HG03520 (cell line): ENCODE measurements at regions not wholly inside any gene's neighbourhood (a gene's known extent, or its start where the extent isn't known, plus 50 kb on each side); places are given as distances from the start of the nearest gene placed in this dataset.
"Not testable (repeated sequence)": the region's sequence is repeated elsewhere in the genome, so short reads cannot be mapped to it uniquely, and the experiment has no call there.

ENCODE experiments used
- ATAC-seq: cut with Tn5 transposase; IDR thresholded peaks from one replicate; pipeline ENCODE4 v1.9.1; 2021; ENCODE audit warnings: mild to moderate bottlenecking, moderate library complexity; ENCODE audit not compliant: unreplicated experiment

DNA sequence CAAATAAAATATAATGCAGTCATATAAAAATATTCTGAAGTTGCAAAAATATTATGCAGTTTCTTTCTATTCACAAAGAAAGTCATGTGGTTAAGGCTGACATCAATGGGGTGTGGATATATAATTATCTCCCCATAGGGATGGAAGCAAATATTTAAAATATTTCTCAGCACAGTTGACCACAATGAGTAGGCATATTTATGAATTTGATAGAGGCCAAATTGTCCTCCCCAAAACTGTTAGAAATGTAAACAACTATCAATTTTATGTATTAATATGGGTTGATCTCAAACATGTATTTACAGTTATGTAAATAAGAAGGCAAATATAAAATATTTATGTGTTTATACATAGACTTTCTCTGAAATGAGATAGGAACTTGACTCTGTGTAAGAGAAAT is 246.0 kb upstream of the CBLB start:
- no peak for ATAC-seq

DNA sequence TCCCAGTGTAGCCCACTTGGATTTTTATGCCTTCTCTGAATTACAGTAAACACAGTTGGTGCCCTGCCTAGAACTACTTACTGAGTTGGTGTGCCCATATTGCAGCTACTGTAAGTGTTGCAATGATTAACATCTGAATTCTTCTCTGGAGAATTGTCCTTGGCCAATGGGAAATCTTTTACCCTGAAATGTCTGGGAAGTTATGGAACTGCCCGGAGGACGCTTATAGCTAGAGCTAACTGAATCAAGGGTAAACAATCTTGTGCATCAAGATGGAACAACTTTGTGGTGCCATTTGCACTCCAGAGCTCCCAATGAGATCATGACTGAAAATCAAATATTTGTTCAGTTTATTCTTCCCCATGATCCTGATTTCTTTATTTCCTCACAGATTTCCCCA is 246.7 kb upstream of the CBLB start:
- no peak for ATAC-seq

DNA sequence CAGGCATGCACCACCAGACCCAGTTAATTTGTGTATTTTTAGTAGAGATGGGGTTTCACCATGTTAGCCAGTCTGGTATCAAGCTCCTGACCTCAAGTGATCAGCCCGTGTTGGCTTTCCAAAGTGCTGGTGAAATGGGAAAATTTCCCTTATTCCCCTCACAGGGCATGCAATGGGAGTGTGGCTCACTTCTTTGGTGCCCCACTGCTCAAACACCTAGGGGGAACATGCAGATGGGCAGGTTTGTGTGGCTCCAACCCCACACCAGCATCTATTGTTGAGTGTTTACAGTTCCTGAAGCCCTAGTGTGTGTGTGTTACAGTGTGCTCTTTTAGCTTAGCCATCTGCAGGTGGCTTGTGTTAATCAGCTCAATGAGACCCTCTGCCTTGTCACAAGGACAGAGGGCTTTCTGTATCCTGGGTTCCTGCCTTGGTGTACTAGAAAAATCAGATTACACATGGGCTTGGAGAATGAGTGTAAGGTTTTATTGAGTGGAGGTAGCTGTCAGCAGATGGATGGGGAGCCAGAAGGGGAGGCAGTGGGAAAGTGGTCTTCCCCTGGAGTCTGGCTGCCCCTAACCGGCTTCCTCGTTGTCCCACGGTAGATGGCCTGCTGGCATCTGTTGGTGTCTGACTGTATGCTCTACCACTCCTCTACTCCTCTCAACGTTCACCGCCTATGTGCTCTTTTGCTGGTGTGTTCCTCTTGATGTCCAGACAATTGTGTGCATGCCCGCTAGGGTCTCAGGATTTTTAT is 248.1 kb upstream of the CBLB start:
- ATAC-seq: no peak

- ATAC-seq: no peak
These were observed 248.7 kb upstream of the CBLB start for GRCh38 chr3:106117490-106117858.

DNA sequence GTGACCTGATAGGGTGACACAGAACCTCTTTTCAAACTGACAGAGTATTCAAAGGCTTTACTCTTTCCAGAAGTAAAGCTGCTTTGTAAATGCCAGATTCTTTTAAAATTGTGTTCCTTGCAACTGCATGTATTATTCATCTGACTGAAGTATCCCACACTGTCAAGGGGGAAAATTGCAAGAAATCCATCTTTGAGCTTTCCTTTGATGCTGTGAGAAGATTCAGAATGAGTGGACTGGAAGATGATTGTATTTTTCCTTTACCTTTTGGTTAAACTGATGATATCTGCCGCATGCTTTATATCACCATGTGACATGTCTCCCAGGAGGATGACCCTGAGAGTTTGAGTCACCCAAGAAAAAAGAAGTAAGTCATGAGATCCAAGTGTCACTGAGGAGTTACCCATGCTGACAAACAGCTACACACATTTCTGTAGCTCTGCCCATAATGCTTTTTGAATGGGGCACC is 250.8 kb upstream of the CBLB start:
- ATAC-seq: no peak

DNA sequence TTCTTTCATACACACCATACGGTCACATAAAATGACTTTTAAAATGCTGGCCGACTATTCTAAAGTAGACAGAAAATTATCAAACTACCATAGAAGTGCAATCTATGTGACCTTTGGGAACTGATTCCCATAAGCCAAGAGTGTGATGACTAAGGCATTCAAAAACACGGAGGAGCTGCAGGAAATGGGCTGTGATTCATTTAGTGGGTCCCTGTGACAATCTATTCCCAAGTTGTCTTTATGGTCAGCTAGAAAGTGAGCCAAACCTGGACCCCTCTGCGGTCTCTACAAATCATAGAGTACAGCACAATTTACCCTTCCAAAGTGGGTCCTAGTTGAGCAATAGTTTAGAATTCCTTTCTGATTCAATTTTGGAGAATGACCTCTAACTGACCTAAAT is 251.5 kb upstream of the CBLB start:
- no peak for ATAC-seq

DNA sequence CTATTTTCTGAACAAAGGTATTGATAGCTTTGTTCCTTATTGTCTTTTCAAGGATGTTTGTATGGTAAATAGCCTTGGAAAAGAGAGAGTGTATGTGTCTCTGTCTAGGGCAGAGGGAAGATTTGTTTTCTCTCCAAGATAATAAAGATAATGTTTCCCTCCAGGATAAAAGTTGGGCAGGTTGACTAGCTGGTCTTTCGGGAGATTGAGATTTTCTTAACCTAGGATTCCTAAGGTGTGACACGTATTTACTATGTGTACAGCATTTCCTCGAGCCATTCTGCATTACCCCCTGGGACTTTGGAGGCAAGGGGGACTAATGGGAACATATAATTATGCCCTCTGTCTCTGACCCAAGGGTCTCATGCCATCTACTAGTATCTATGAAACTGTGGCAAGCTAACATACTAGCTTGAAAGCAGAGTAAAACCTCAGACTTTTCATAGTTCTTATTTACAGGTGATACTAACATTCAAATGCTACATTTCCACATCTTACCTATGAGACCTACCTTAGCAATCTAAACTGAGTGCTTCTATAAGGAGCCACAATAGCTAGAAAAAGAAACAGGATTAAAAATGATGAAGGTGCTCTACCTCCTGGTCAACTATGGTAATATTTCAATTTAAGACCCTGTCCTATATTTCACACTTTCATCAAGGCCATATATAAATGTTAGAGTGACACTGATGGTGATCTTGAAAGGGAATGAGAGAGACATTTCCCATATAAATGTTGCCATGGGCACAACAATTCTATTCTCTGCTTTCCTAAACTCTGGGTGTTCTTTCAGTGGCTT is 252.9 kb upstream of the CBLB start:
- no peak for ATAC-seq

DNA sequence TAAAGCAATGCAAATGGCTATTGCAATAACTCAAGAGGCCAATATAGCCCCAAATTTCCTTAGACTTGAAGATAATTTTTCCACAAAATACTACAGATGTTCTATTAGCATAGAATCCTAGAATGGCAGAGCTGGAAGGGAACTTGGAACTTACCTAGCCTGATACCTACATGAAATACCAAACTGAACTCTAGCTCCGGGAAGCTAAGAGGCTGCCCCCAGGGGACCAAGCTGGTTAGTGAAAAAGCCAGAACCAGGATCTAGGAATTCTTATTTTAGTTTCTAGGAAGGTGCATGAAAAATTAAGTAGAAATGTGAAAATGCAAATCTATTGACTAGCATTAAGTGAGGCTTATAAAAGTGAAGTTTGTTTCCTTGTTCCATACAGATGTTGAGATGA is 256.0 kb upstream of the CBLB start:
- no peak for ATAC-seq

DNA sequence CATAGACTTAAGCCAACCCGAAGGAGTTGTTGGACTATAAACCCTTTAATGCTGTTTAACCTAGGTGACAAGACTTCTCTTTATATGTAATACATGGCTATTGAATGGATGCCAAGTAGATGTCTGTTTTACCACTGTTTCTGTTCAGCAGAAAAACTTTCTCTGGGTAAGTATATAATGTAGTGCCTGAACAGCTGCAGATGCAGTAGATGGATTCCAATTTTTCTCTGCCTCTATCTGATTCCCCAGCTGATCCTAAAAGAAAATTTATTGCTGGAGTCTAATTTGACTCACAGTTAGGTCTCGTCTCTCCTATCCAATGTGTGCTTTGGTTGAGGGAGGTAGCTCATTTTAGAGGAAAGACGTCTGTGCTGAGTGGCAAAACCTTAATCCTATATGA is 256.5 kb upstream of the CBLB start:
- ATAC-seq: no peak

GRCh38 chr3:106126067-106126845 is 257.4 kb upstream of the CBLB start:
- ATAC-seq: no peak

GRCh38 chr3:106126846-106127235 is 258.0 kb upstream of the CBLB start:
- no peak for ATAC-seq

- ATAC-seq: no peak
These were observed 261.1 kb upstream of the CBLB start for GRCh38 chr3:106129939-106130338.

DNA sequence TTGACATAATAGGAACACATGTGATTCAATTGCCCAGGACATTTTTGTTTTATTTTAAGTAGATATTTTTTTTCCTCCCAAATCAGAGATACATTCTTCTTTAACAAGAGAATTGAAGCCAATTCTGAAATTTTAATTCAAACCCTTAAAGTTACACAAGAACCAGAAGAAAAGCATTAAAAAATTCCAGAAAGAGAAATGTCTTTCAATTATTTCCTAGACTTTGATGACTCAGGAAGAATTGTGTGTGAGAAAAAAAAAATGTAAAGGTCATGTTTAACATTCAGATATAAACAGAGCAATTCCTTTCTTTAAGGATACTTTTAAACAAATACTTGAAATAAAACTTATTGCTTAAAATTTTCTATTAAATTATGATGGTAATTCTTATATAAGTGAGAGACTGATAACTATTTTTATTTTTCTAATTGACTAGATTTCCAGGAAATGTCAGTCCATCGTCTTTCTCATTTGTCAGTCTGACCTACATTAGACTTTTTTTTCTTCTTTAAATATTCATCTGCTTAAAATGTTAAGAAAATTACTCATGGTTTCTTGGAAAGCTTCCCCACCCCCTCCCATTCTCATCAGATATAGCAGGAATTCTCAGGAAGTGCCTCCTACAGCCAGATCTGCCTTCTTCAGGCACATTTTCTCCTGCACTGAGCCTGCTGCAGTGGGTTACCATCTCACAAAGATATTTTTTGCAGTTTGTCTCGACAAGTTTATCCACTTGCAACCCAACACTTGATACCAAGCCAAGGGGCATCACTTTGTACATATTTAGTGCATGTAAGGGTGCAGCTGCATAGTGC is 261.8 kb upstream of the CBLB start:
- ATAC-seq: no peak

DNA sequence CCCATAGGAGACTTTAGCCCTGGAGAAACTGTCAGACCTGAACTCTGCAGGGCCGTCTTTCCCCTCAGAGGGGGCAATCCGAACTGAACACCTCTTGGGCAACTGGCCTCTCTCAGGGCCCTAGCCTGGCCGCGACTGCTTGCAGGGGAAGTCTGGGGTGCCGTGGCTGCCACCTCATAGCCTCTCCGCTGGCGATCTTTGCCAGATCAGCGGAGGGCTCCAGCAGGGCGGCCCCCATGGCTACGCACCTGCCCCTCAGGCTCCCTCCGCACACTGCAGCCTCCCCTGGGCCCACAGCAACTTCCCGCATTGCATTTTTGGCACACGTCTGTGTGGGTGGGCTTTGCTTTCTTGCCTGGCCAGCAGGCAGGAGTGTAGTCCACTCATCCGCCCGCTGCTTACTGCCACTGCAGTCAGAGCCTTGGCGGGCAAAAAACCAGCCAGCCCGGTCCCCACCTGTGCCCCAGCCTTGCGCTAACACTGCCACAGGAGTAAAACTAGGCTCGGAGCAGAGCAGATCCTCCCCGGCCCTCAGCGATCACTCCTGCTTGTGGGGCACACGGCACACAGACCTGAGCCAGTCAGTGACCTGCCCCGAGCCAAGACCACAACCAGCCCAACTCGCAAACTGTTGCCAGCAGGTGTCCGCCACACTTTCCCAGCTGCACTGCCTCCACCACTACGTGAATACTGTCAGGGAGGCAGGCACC is 266.8 kb upstream of the CBLB start:
- no peak for ATAC-seq

- no peak for ATAC-seq
These were observed 271.0 kb upstream of the CBLB start for GRCh38 chr3:106139826-106140225.

DNA sequence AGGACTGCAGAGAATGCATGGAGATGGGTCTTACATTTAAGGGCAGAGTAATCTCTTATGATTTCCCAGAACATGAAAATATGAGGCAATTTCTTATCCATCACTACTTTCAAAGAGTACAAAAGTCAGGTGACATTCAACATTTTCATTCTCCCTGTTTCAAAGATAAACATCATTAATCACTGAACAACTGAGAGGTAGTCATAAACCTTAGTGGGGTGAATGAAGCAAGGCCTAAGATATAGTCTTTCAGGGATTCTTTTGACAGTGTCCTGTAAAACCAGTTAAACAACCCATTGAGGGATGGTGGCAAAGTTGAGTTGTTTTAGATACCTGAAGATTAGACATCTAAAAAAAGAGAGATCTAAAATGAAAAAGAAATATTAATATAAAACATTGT is 271.6 kb upstream of the CBLB start:
- no peak for ATAC-seq

GRCh38 chr3:106144030-106144429 is 275.2 kb upstream of the CBLB start:
- ATAC-seq: no peak

DNA sequence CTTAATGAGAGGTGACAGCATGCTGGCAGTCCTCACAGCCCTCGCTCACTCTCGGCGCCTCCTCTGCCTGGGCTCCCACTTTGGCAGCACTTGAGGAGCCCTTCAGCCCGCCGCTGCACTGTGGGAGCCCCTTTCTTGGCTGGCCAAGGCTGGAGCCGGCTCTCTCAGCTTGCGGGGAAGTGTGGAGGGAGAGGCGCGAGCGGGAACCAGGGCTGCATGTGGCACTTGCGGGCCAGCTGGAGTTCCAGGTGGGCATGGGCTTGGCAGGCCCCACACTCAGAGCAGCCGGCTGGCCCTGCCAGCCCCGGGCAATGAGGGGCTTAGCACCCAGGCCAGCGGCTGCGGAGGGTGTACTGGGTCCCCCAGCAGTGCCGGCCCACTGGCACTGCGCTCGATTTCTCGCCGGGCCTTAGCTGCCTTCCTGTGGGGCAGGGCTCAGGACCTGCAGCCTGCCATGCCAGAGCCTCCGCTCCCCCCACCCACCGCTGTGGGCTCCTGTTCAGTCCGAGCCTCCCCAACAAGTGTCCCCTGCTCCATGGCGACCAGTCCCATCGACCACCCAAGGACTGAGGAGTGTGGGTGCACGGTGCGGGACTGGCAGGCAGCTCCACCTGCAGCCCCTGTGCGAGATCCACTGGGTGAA is 279.7 kb upstream of the CBLB start:
- ATAC-seq: not testable (repeated sequence)

- ATAC-seq: no peak
These were observed 288.6 kb upstream of the CBLB start for GRCh38 chr3:106157411-106157810.

- ATAC-seq: no peak
These were observed 291.6 kb upstream of the CBLB start for GRCh38 chr3:106160396-106160795.
